Loucy (cell line): ENCODE measurements at regions not wholly inside any gene's neighbourhood (a gene's known extent, or its start where the extent isn't known, plus 50 kb on each side); places are given as distances from the start of the nearest gene placed in this dataset.

Source experiments
- H2AFZ ChIP-seq: fragments of 200-600 bp; sonication (generic); 2 replicates; pipeline ENCODE4 v1.6.0; 2016; ENCODE audit warnings: antibody characterized with exemption, mild to moderate bottlenecking, low read length, moderate library complexity
- H3F3A ChIP-seq: fragments of 200-600 bp; 2 replicates; pipeline ENCODE4 v1.6.0; 2016; ENCODE audit warnings: antibody characterized with exemption, low read depth, mild to moderate bottlenecking
- H3K27me3 ChIP-seq: fragments of 200-600 bp; sonication (generic); 2 replicates; pipeline ENCODE4 v1.6.1; 2014; ENCODE audit warnings: low read length, mild to moderate bottlenecking; ENCODE audit not compliant: insufficient read depth, poor library complexity, severe bottlenecking
- H3K36me3 ChIP-seq: fragments of 200-600 bp; sonication (generic); 2 replicates; pipeline ENCODE4 v1.6.1; 2016; ENCODE audit warnings: low read length; ENCODE audit not compliant: insufficient read depth
- H3K4me1 ChIP-seq: fragments of 200-600 bp; sonication (generic); 2 replicates; pipeline ENCODE4 v1.5.1; 2014; ENCODE audit warnings: low read length, mild to moderate bottlenecking; ENCODE audit not compliant: insufficient read depth, poor library complexity, severe bottlenecking
- H3K4me2 ChIP-seq: fragments of 200-600 bp; sonication (generic); 2 replicates; pipeline ENCODE4 v1.6.0; 2014; ENCODE audit warnings: antibody characterized with exemption, low read length, low read depth, mild to moderate bottlenecking; ENCODE audit not compliant: poor library complexity, severe bottlenecking
- H3K4me3 ChIP-seq: fragments of 200-600 bp; sonication (generic); 2 replicates; pipeline ENCODE4 v1.5.1; 2014; ENCODE audit warnings: low read length, mild to moderate bottlenecking, mixed read lengths; ENCODE audit not compliant: poor library complexity, severe bottlenecking
- H3K79me2 ChIP-seq: fragments of 200-600 bp; sonication (generic); 2 replicates; pipeline ENCODE4 v1.6.1; 2014; ENCODE audit warnings: low read length; ENCODE audit not compliant: insufficient read depth
- H3K9ac ChIP-seq: fragments of 200-600 bp; sonication (generic); 2 replicates; pipeline ENCODE4 v1.6.0; 2014; ENCODE audit warnings: mild to moderate bottlenecking, low read depth, low read length, moderate library complexity; ENCODE audit not compliant: poor library complexity, severe bottlenecking
- H3K9me2 ChIP-seq: fragments of 200-600 bp; sonication (generic); replicated peaks from 2 replicates; pipeline ENCODE4 v1.6.1; 2016; ENCODE audit warnings: low read depth, low read length, mixed read lengths
- H3K9me3 ChIP-seq: fragments of 200-600 bp; sonication (generic); 2 replicates; pipeline ENCODE4 v1.6.1; 2014; ENCODE audit warnings: mild to moderate bottlenecking, antibody characterized with exemption, low read length, low read depth; ENCODE audit not compliant: insufficient read depth
- H4K20me1 ChIP-seq: fragments of 200-600 bp; sonication (generic); 2 replicates; pipeline ENCODE4 v1.6.0; 2014; ENCODE audit warnings: antibody characterized with exemption, low read length, mild to moderate bottlenecking; ENCODE audit not compliant: insufficient read depth, poor library complexity, severe bottlenecking
- EZH2phosphoT487 ChIP-seq: fragments of 200-600 bp; IDR thresholded peaks from 2 replicates; pipeline ENCODE4 v1.6.1; 2018; ENCODE audit warnings: antibody characterized with exemption, mild to moderate bottlenecking, moderate library complexity, borderline replicate concordance
- TF ChIP-seq, protein P1 (sequence below): fragments of 200-600 bp; sonication (generic); conservative IDR thresholded peaks from 2 replicates; pipeline ENCODE4 v1.5.1; 2014; ENCODE audit warnings: mild to moderate bottlenecking, antibody characterized with exemption, low read length

DNA sequence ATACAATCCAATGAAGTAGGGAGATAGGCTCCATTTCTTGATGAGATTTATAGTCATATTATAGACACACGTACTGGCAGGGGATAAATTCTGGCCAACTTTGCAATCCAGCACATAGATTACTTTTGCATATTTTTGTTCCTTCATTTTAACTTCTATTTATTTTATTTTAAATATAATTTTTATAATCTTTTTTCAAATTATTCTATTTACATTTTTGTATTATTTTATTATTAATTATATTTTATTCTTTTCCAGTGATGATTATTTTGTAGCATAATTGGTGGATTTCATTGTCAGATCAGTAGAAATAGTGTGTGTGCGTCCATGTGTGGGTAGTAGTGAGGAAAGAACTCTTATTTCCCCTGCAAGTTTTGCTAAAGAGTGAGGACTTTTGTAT is 980.1 kb upstream of the TYRP1 start:
- Histone ChIP-seq H3K36me3 (no peaks in the 10 kb centered on the region), H3K79me2 (no peaks in the 10 kb centered on the region), H3K4me2 (no peak overlapping the region), H3K9me2 (no peaks in the 10 kb centered on the region), H4K20me1 (no peaks in the 10 kb centered on the region), H3K4me3 (no peak overlapping the region), H2AFZ (no peak overlapping the region), H3K4me1 (no peaks in the 10 kb centered on the region), H3K9ac (no peak overlapping the region), H3K27me3 (no peaks in the 10 kb centered on the region), H3K9me3 (no peaks in the 10 kb centered on the region), H3F3A (no peaks in the 10 kb centered on the region)
- TF ChIP-seq, protein P1, sequence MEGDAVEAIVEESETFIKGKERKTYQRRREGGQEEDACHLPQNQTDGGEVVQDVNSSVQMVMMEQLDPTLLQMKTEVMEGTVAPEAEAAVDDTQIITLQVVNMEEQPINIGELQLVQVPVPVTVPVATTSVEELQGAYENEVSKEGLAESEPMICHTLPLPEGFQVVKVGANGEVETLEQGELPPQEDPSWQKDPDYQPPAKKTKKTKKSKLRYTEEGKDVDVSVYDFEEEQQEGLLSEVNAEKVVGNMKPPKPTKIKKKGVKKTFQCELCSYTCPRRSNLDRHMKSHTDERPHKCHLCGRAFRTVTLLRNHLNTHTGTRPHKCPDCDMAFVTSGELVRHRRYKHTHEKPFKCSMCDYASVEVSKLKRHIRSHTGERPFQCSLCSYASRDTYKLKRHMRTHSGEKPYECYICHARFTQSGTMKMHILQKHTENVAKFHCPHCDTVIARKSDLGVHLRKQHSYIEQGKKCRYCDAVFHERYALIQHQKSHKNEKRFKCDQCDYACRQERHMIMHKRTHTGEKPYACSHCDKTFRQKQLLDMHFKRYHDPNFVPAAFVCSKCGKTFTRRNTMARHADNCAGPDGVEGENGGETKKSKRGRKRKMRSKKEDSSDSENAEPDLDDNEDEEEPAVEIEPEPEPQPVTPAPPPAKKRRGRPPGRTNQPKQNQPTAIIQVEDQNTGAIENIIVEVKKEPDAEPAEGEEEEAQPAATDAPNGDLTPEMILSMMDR = no peak

DNA sequence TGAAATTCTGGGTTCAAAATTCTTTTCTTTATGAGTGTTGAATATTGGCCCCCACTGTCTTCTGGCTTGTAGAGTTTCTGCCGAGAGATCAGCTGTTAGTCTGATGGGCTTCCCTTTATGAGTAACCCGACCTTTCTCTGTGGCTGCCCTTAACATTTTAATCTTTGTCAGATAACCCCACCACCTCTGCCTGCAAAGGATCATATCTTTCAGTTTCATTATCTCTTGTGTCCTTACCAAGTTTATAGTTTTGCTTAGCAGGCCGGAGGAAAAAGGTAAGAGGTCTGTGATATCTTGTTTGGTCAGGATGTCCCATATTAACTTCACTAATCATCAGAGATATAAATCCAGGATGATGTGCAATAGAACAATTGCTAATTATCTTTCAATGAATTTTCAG is 970.2 kb upstream of the TYRP1 start:
- H3K4me2 ChIP-seq = no peak overlapping the region
- H3K27me3 ChIP-seq = no peaks in the 10 kb centered on the region
- TF ChIP-seq, protein P1 = no peak
- no peak for TF ChIP-seq EZH2phosphoT487
- H2AFZ ChIP-seq = no peak overlapping the region
- H3K9me2 ChIP-seq = no peaks in the 10 kb centered on the region
- no peaks in the 10 kb centered on the region for H3K4me1 ChIP-seq
- H3K79me2 ChIP-seq = no peaks in the 10 kb centered on the region
- H3F3A ChIP-seq = no peaks in the 10 kb centered on the region
- H3K9ac ChIP-seq = no peak overlapping the region
- no peak overlapping the region for H3K4me3 ChIP-seq
- H3K36me3 ChIP-seq = no peaks in the 10 kb centered on the region
- no peaks in the 10 kb centered on the region for H4K20me1 ChIP-seq
- no peaks in the 10 kb centered on the region for H3K9me3 ChIP-seq

DNA sequence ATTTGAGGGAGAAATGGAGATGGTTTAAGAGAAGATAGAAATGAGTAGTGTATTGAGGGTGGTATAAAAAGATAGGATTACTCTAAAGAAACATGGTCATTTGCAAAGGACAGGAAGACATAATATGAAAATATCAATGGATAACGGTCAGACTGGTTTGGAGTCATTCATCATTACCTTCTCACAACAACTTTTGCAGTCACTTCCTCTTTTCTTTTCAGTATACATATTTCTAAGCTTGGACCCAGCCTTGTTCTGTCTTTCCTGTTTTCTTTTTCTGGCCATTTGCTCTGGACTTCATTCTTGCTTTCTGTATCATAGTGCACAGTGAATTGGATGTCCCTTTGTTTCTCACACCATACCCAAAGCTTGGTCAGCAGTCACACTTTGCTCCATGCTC is 966.5 kb upstream of the TYRP1 start:
- no peaks in the 10 kb centered on the region for H3K36me3 ChIP-seq
- H3K27me3 ChIP-seq = no peaks in the 10 kb centered on the region
- no peak overlapping the region for H3K4me3 ChIP-seq
- H3K4me2 ChIP-seq = no peak overlapping the region
- H3K9me2 ChIP-seq = no peaks in the 10 kb centered on the region
- no peaks in the 10 kb centered on the region for H3K79me2 ChIP-seq
- no peak overlapping the region for H3K9ac ChIP-seq
- H3F3A ChIP-seq = no peaks in the 10 kb centered on the region
- H3K9me3 ChIP-seq = no peaks in the 10 kb centered on the region
- no peaks in the 10 kb centered on the region for H4K20me1 ChIP-seq
- TF ChIP-seq EZH2phosphoT487 = no peak
- TF ChIP-seq, protein P1 = no peak
- no peak overlapping the region for H2AFZ ChIP-seq
- H3K4me1 ChIP-seq = no peaks in the 10 kb centered on the region
